Tibial nerve (tissue), 4 donors: ENCODE measurements at regions not wholly inside any gene's neighbourhood (a gene's known extent, or its start where the extent isn't known, plus 50 kb on each side); places are given as distances from the start of the nearest gene placed in this dataset.

Experiments used
- DNase-seq, 2 donors: peaks; one replicate each; pipeline ENCODE4 v3.0.0-alpha.2; 2019; ENCODE audit warnings: low spot score in 2 of 2
- H3K27ac ChIP-seq, 4 donors: fragments of 200-600 bp; sonication (generic) in 3 of 4; one replicate each; pipeline ENCODE4 v1.5.1; 2017 to 2019; ENCODE audit warnings: mild to moderate bottlenecking in 1 of 4
- H3K27me3 ChIP-seq, 2 donors: fragments of 200-600 bp; sonication (generic) in 1 of 2; one replicate each; pipeline versions ENCODE4 v1.5.1 to v1.6.0; 2017 to 2019
- H3K36me3 ChIP-seq, 3 donors: fragments of 200-600 bp; sonication (generic); one replicate each; pipeline ENCODE4 v1.5.1; 2018 to 2019
- H3K4me1 ChIP-seq, 4 donors: fragments of 200-600 bp; sonication (generic) in 3 of 4; one replicate each; pipeline ENCODE4 v1.5.1; 2017 to 2019
- H3K4me3 ChIP-seq, 4 donors: fragments of 200-600 bp; sonication (generic) in 3 of 4; one replicate each; pipeline ENCODE4 v1.5.1; 2017 to 2019; ENCODE audit warnings: mild to moderate bottlenecking in 1 of 4, moderate library complexity in 1 of 4
- H3K9me3 ChIP-seq, 4 donors: fragments of 200-600 bp; sonication (generic) in 3 of 4; one replicate each; pipeline ENCODE4 v1.5.1; 2017 to 2019
- CTCF ChIP-seq, 5 experiments: fragments of 200-600 bp in 3 of 5; fragments of 450-650 bp in 2 of 5; sonication (generic) in 3 of 5; IDR thresholded peaks; one replicate each; pipeline ENCODE4 v1.5.1; 2016 to 2019; ENCODE audit warnings: antibody characterized with exemption in 5 of 5, mild to moderate bottlenecking in 3 of 5, moderate library complexity in 2 of 5
- EP300 ChIP-seq, 2 donors: sonication (generic); formaldehyde crosslinking; IDR thresholded peaks; one replicate each; pipeline ENCODE4 v1.6.1; 2017; ENCODE audit warnings: antibody characterized with exemption in 2 of 2, mild to moderate bottlenecking in 1 of 2
- POLR2A ChIP-seq, 2 donors: fragments of 450-650 bp; IDR thresholded peaks; one replicate each; pipeline ENCODE4 v1.6.1; 2017; ENCODE audit warnings: antibody characterized with exemption in 2 of 2, mild to moderate bottlenecking in 2 of 2, moderate library complexity in 2 of 2
- WGBS, 2 donors: methylation state at CpG; one replicate each; pipeline ENCODE4 v1.1.5; 2018; 5-methylcytosine and 5-hydroxymethylcytosine counted together

GRCh38 chr3:69568951-69569350 lies 170.3 kb upstream of the MITF start:
- WGBS, 2 donors: 41 to 51% methylated on average over 2 of the region's 2 CpGs
- H3K27me3 ChIP-seq: no peaks in the 10 kb centered on the region
- no peak for DNase-seq
- H3K27ac ChIP-seq: no peak overlapping the region
- H3K4me3 ChIP-seq: no peak overlapping the region
- peaks cover 0 to 12% (median 3%) of the 10 kb centered on the region in 4 donors for H3K4me1 ChIP-seq
- H3K36me3 ChIP-seq: no peaks in the 10 kb centered on the region
- TF ChIP-seq POLR2A (IDR thresholded peaks at IDR 0.05): no peak
- no peak for TF ChIP-seq CTCF (IDR thresholded peaks at IDR 0.05)
- no peak for TF ChIP-seq EP300 (IDR thresholded peaks at IDR 0.05)
- no peaks in the 10 kb centered on the region for H3K9me3 ChIP-seq

- H3K4me3 ChIP-seq: no peak overlapping the region
- WGBS, 2 donors: 33 to 41% methylated on average over 2 of the region's 2 CpGs
- no peaks in the 10 kb centered on the region for H3K9me3 ChIP-seq
- no peaks in the 10 kb centered on the region for H3K27me3 ChIP-seq
- peaks cover 0 to 12% (median 3%) of the 10 kb centered on the region in 4 donors for H3K4me1 ChIP-seq
- TF ChIP-seq EP300 (IDR thresholded peaks at IDR 0.05) (no peak), CTCF (IDR thresholded peaks at IDR 0.05) (no peak), POLR2A (IDR thresholded peaks at IDR 0.05) (no peak)
- H3K36me3 ChIP-seq: no peaks in the 10 kb centered on the region
- no peak for DNase-seq
- no peak overlapping the region for H3K27ac ChIP-seq
Measured at GRCh38 chr3:69568458-69568857, 170.8 kb upstream of the MITF start.

GRCh38 chr3:69567710-69568052 lies 171.6 kb upstream of the MITF start:
- TF ChIP-seq POLR2A (IDR thresholded peaks at IDR 0.05) (no peak), CTCF (IDR thresholded peaks at IDR 0.05) (no peak), EP300 (IDR thresholded peaks at IDR 0.05) (no peak)
- peaks cover 0 to 12% (median 3%) of the 10 kb centered on the region in 4 donors for H3K4me1 ChIP-seq
- H3K27ac ChIP-seq: no peak overlapping the region
- H3K9me3 ChIP-seq: no peaks in the 10 kb centered on the region
- H3K4me3 ChIP-seq: no peak overlapping the region
- H3K36me3 ChIP-seq: no peaks in the 10 kb centered on the region
- no peak for DNase-seq
- no peaks in the 10 kb centered on the region for H3K27me3 ChIP-seq
- WGBS, 2 donors: 96 to 98% methylated on average over 2 of the region's 2 CpGs

- no peaks in the 10 kb centered on the region for H3K27me3 ChIP-seq
- peaks cover 0 to 15% (median 3%) of the 10 kb centered on the region in 4 donors for H3K4me1 ChIP-seq
- no peak overlapping the region for H3K27ac ChIP-seq
- TF ChIP-seq CTCF (IDR thresholded peaks at IDR 0.05) (no peak), POLR2A (IDR thresholded peaks at IDR 0.05) (no peak), EP300 (IDR thresholded peaks at IDR 0.05) (no peak)
- no peaks in the 10 kb centered on the region for H3K36me3 ChIP-seq
- no peak overlapping the region for H3K4me3 ChIP-seq
- 90 to 91% methylated on average over 4 of the region's 4 CpGs for WGBS, 2 donors
- no peaks in the 10 kb centered on the region for H3K9me3 ChIP-seq
- DNase-seq: no peak
Measured at GRCh38 chr3:69567023-69567709, 172.1 kb upstream of the MITF start.

GRCh38 chr3:69566275-69566674 lies 173.0 kb upstream of the MITF start:
- no peak overlapping the region for H3K27ac ChIP-seq
- no peak for TF ChIP-seq POLR2A (IDR thresholded peaks at IDR 0.05)
- no peak for TF ChIP-seq CTCF (IDR thresholded peaks at IDR 0.05)
- WGBS, 2 donors: 89% methylated on average over 4 of the region's 4 CpGs
- no peak overlapping the region for H3K4me3 ChIP-seq
- no peaks in the 10 kb centered on the region for H3K27me3 ChIP-seq
- no peaks in the 10 kb centered on the region for H3K9me3 ChIP-seq
- no peaks in the 10 kb centered on the region for H3K36me3 ChIP-seq
- peaks cover 0 to 22% (median 3%) of the 10 kb centered on the region in 4 donors for H3K4me1 ChIP-seq
- DNase-seq: no peak
